GM19043 (cell line): ENCODE measurements at regions not wholly inside any gene's neighbourhood (a gene's known extent, or its start where the extent isn't known, plus 50 kb on each side); places are given as distances from the start of the nearest gene placed in this dataset.
"Not testable (repeated sequence)": the region's sequence is repeated elsewhere in the genome, so short reads cannot be mapped to it uniquely, and the experiment has no call there.

ENCODE experiments used
- ATAC-seq: cut with Tn5 transposase; IDR thresholded peaks from one replicate; pipeline ENCODE4 v1.9.1; 2021; ENCODE audit warnings: low read depth; ENCODE audit not compliant: unreplicated experiment

- no peak for ATAC-seq
These were observed 54.1 kb upstream of the SHLD1 start for GRCh38 chr20:5696011-5696559.

GRCh38 chr20:5691918-5692618 lies 58.1 kb upstream of the SHLD1 start:
- ATAC-seq, result peak; percentile 99

- no peak for ATAC-seq
These were observed 60.7 kb upstream of the SHLD1 start for GRCh38 chr20:5689463-5689862.

GRCh38 chr20:5688431-5688972 lies 61.7 kb upstream of the SHLD1 start:
- no peak for ATAC-seq

GRCh38 chr20:5687884-5688283 lies 62.3 kb upstream of the SHLD1 start:
- ATAC-seq, result no peak

- no peak for ATAC-seq
These were observed 63.7 kb upstream of the SHLD1 start for GRCh38 chr20:5686384-5687105.

- not testable (repeated sequence) for ATAC-seq
These were observed 67.6 kb upstream of the SHLD1 start for GRCh38 chr20:5682556-5682955.

GRCh38 chr20:5680192-5680591 lies 69.4 kb upstream of the GPCPD1 start:
- ATAC-seq, result no peak

- ATAC-seq, result no peak
These were observed 68.0 kb upstream of the GPCPD1 start for GRCh38 chr20:5678777-5679176.

GRCh38 chr20:5677944-5678343 lies 67.1 kb upstream of the GPCPD1 start:
- ATAC-seq, result not testable (repeated sequence)

GRCh38 chr20:5677389-5677788 lies 66.6 kb upstream of the GPCPD1 start:
- ATAC-seq, result no peak

- ATAC-seq, result no peak
These were observed 64.6 kb upstream of the GPCPD1 start for GRCh38 chr20:5675103-5676091.

- peak; percentile 84 for ATAC-seq
These were observed 63.4 kb upstream of the GPCPD1 start for GRCh38 chr20:5674176-5674660.

GRCh38 chr20:5670874-5671273 lies 60.1 kb upstream of the GPCPD1 start:
- ATAC-seq, result no peak

GRCh38 chr20:5670036-5670536 lies 59.3 kb upstream of the GPCPD1 start:
- no peak for ATAC-seq

- ATAC-seq, result no peak
These were observed 57.7 kb upstream of the GPCPD1 start for GRCh38 chr20:5668529-5668868.

GRCh38 chr20:5667705-5668528 lies 57.1 kb upstream of the GPCPD1 start:
- no peak for ATAC-seq

GRCh38 chr20:5665417-5665816 lies 54.6 kb upstream of the GPCPD1 start:
- no peak for ATAC-seq

GRCh38 chr20:5663396-5663795 lies 52.6 kb upstream of the GPCPD1 start:
- no peak for ATAC-seq
